PC-9 (cell line): ENCODE measurements at regions not wholly inside any gene's neighbourhood (a gene's known extent, or its start where the extent isn't known, plus 50 kb on each side); places are given as distances from the start of the nearest gene placed in this dataset.
A peak's percentile ranks its signal among the peaks of the same experiment; 100 is the strongest.
"Not testable (repeated sequence)": the region's sequence is repeated elsewhere in the genome, so short reads cannot be mapped to it uniquely, and the experiment has no call there.

Experiments
- CTCF ChIP-seq: fragments of 200-600 bp; sonication (generic); conservative IDR thresholded peaks from 2 replicates; pipeline ENCODE4 v1.6.1; 2017; ENCODE audit warnings: mixed run types, antibody characterized with exemption, mild to moderate bottlenecking, moderate library complexity
- EZH2 ChIP-seq: fragments of 200-600 bp; sonication (generic); IDR thresholded peaks from 2 replicates; pipeline ENCODE4 v1.8.0; 2017; ENCODE audit warnings: antibody characterized with exemption, low read depth

- TF ChIP-seq EZH2: not testable (repeated sequence)
- TF ChIP-seq CTCF: peak; percentile 49
Observed at GRCh38 chr9:26613851-26614350, 278.7 kb downstream of the CAAP1 start.
